Fibroblast of villous mesenchyme (primary cell): ENCODE measurements at regions not wholly inside any gene's neighbourhood (a gene's known extent, or its start where the extent isn't known, plus 50 kb on each side); places are given as distances from the start of the nearest gene placed in this dataset.

Experiments
- DNase-seq: peaks from one replicate; pipeline ENCODE4 v3.0.0-alpha.2; 2010; ENCODE audit warnings: low read depth
- H3K4me3 ChIP-seq: 2 replicates; pipeline ENCODE4 v1.5.1; 2011; ENCODE audit warnings: low read depth, mild to moderate bottlenecking, low read length
- CTCF ChIP-seq: IDR thresholded peaks from 2 replicates; pipeline ENCODE4 v1.5.1; 2012; ENCODE audit warnings: low read depth, mild to moderate bottlenecking, low read length; ENCODE audit not compliant: insufficient read depth

GRCh38 chr6:169866140-169866534 is 114.7 kb downstream of the ERMARD start:
- no peak overlapping the region for H3K4me3 ChIP-seq
- no peak for DNase-seq
- TF ChIP-seq CTCF, result no peak

DNA sequence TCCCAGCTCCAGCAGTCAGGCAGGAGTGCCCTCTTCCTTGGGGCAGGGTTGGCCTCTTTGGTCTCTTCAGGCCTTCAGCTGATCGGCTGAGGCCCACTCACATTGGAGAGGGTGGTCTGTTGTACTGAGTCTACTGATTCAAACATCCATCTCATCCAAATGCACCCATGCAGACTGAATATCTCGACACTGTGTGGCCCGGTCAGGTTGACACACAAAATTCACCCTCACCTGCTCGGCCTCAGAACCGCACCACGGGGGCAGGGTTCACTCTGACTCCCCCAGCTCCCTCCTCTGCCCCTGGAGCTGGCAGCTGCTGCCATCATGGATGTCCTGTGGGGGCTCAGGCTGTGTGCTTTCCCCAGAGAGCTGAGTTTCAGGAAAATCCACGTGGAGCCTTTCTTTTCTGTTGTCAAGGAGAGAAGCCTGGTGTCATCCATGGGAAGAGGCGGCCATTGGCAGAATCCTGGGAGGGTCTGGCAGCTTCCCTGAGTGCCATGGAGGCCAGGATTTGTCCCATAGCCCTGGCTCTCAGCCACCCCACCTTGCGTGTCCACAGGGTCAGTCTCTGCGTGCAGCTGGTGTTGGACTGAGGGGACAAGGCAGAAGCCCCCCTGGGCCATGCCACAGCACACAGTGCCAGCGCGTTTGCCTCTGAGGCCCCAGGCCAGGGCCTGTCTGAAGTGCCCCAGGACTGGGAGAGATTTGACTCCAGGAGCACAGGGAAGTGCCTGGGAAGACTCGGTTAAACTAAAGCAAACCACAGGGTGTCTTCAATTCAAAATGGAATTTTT is 114.1 kb downstream of the ERMARD start:
- no peak for TF ChIP-seq CTCF
- no peak for DNase-seq
- no peak overlapping the region for H3K4me3 ChIP-seq

- TF ChIP-seq CTCF, result no peak
- DNase-seq, result no peak
- no peak overlapping the region for H3K4me3 ChIP-seq
Observed at GRCh38 chr6:169864148-169865020, 113.0 kb downstream of the ERMARD start.

GRCh38 chr6:169863710-169864109 is 112.3 kb downstream of the ERMARD start:
- H3K4me3 ChIP-seq, result no peak overlapping the region
- DNase-seq, result no peak
- TF ChIP-seq CTCF, result no peak

- no peak for TF ChIP-seq CTCF
- H3K4me3 ChIP-seq, result no peak overlapping the region
- no peak for DNase-seq
Observed at GRCh38 chr6:169862892-169863525, 111.6 kb downstream of the ERMARD start.

- H3K4me3 ChIP-seq, result no peak overlapping the region
- no peak for TF ChIP-seq CTCF
- peak; percentile 5 for DNase-seq
Observed at GRCh38 chr6:169862043-169862891, 110.8 kb downstream of the ERMARD start.
